H9 (cell line): ENCODE measurements at regions not wholly inside any gene's neighbourhood (a gene's known extent, or its start where the extent isn't known, plus 50 kb on each side); places are given as distances from the start of the nearest gene placed in this dataset.

Source experiments
- DNase-seq: peaks from one replicate; pipeline ENCODE4 v3.0.0-alpha.2; 2017
- H2AFZ ChIP-seq: one replicate; pipeline ENCODE4 v1.6.1; 2013; ENCODE audit warnings: mild to moderate bottlenecking, low read length, control low read depth, moderate library complexity
- H2AK5ac ChIP-seq: 2 replicates; pipeline ENCODE4 v1.6.1; 2013; ENCODE audit warnings: low read length, control low read depth, mixed read lengths; ENCODE audit not compliant: insufficient read length
- H2BK120ac ChIP-seq: one replicate; pipeline ENCODE4 v1.6.1; 2013; ENCODE audit warnings: low read depth, mild to moderate bottlenecking, low read length, control low read depth, inconsistent platforms; ENCODE audit not compliant: poor library complexity, severe bottlenecking
- H2BK12ac ChIP-seq: 2 replicates; pipeline ENCODE4 v1.6.1; 2013; ENCODE audit warnings: low read length, control low read depth, mixed read lengths, low read depth; ENCODE audit not compliant: insufficient read length
- H2BK15ac ChIP-seq: 2 replicates; pipeline ENCODE4 v1.6.1; 2013; ENCODE audit warnings: low read depth, low read length, control low read depth
- H2BK20ac ChIP-seq: one replicate; pipeline ENCODE4 v1.6.1; 2013; ENCODE audit warnings: low read depth, mild to moderate bottlenecking, low read length, control low read depth, inconsistent platforms; ENCODE audit not compliant: poor library complexity, severe bottlenecking
- H2BK5ac ChIP-seq: 2 replicates; pipeline ENCODE4 v1.6.1; 2013; ENCODE audit warnings: low read length, control low read depth, mixed read lengths; ENCODE audit not compliant: insufficient read length
- H3K14ac ChIP-seq: 2 replicates; pipeline ENCODE4 v1.6.1; 2013; ENCODE audit warnings: low read length, control low read depth; ENCODE audit not compliant: insufficient read depth
- H3K18ac ChIP-seq: 2 replicates; pipeline ENCODE4 v1.6.1; 2013; ENCODE audit warnings: low read depth, mild to moderate bottlenecking, mixed read lengths, low read length, control low read depth; ENCODE audit not compliant: insufficient read length
- H3K23ac ChIP-seq: 2 replicates; pipeline ENCODE4 v1.6.1; 2013; ENCODE audit warnings: low read length, control low read depth, mixed read lengths, low read depth; ENCODE audit not compliant: insufficient read length
- H3K23me2 ChIP-seq: 2 replicates; pipeline ENCODE4 v1.6.1; 2013; ENCODE audit warnings: low read depth, mild to moderate bottlenecking, mixed read lengths, low read length, control low read depth; ENCODE audit not compliant: insufficient read length, poor library complexity, severe bottlenecking
- H3K27ac ChIP-seq: 2 replicates; pipeline ENCODE4 v1.5.1; 2013; ENCODE audit warnings: low read length, control low read depth, mixed read lengths, low read depth; ENCODE audit not compliant: insufficient read length
- H3K27me3 ChIP-seq: 2 replicates; pipeline ENCODE4 v1.6.1; 2013; ENCODE audit warnings: low read length, control low read depth, inconsistent platforms; ENCODE audit not compliant: insufficient read depth
- H3K4ac ChIP-seq: 2 replicates; pipeline ENCODE4 v1.6.1; 2013; ENCODE audit warnings: low read depth, mild to moderate bottlenecking, control low read depth, inconsistent platforms, low read length, moderate library complexity
- H3K4me1 ChIP-seq: 2 replicates; pipeline ENCODE4 v1.6.1; 2013; ENCODE audit warnings: low read length, control low read depth, inconsistent platforms; ENCODE audit not compliant: insufficient read depth
- H3K4me2 ChIP-seq: 2 replicates; pipeline ENCODE4 v1.6.1; 2013; ENCODE audit warnings: low read length, control low read depth, mixed read lengths; ENCODE audit not compliant: insufficient read length, insufficient read depth
- H3K56ac ChIP-seq: 2 replicates; pipeline ENCODE4 v1.6.1; 2013; ENCODE audit warnings: low read depth, mild to moderate bottlenecking, mixed read lengths, low read length, control low read depth; ENCODE audit not compliant: insufficient read length
- H3K79me1 ChIP-seq: 2 replicates; pipeline ENCODE4 v1.6.1; 2013; ENCODE audit warnings: low read depth, mild to moderate bottlenecking, moderate library complexity, low read length, control low read depth, inconsistent platforms; ENCODE audit not compliant: insufficient read depth, poor library complexity, severe bottlenecking
- H3K79me2 ChIP-seq: 2 replicates; pipeline ENCODE4 v1.6.1; 2013; ENCODE audit warnings: low read length, control low read depth, inconsistent platforms; ENCODE audit not compliant: insufficient read depth
- H3K9ac ChIP-seq: 2 replicates; pipeline ENCODE4 v1.6.1; 2013; ENCODE audit warnings: low read length, control low read depth, mixed read lengths; ENCODE audit not compliant: insufficient read length; ENCODE audit errors: extremely low read depth
- H3K9me3 ChIP-seq: one replicate; pipeline ENCODE4 v1.6.1; 2013; ENCODE audit warnings: low read depth, low read length, inconsistent platforms; ENCODE audit not compliant: control insufficient read depth
- H3T11ph ChIP-seq: one replicate; pipeline ENCODE4 v1.6.1; 2013; ENCODE audit warnings: mild to moderate bottlenecking, low read length, control low read depth, inconsistent platforms
- H4K20me1 ChIP-seq: one replicate; pipeline ENCODE4 v1.6.1; 2013; ENCODE audit not compliant: control insufficient read depth, insufficient read length, insufficient read depth
- H4K5ac ChIP-seq: 2 replicates; pipeline ENCODE4 v1.6.1; 2013; ENCODE audit warnings: low read depth, mild to moderate bottlenecking, mixed read lengths, low read length, control low read depth; ENCODE audit not compliant: insufficient read length
- H4K8ac ChIP-seq: replicated peaks from 2 replicates; pipeline ENCODE4 v1.6.1; 2013; ENCODE audit warnings: low read length, control low read depth, mixed read lengths, low read depth; ENCODE audit not compliant: insufficient read length
- H4K91ac ChIP-seq: 2 replicates; pipeline ENCODE4 v1.6.1; 2013; ENCODE audit warnings: low read depth, mild to moderate bottlenecking, moderate library complexity, mixed read lengths, low read length, control low read depth; ENCODE audit not compliant: insufficient read length
- H3K27ac Mint-ChIP-seq, 3 experiments: 2 replicates in 2 of 3; 3 replicates in 1 of 3; pipeline ENCODE4 v1.8.0; 2020 to 2021; ENCODE audit warnings: mixed read lengths in 3 of 3, mild to moderate bottlenecking in 1 of 3, moderate library complexity in 1 of 3
- H3K27me3 Mint-ChIP-seq: 2 replicates; pipeline ENCODE4 v1.8.0; 2021; ENCODE audit warnings: low read depth, mild to moderate bottlenecking, moderate library complexity, mixed read lengths
- H3K36me3 Mint-ChIP-seq, 3 experiments: 2 replicates in 2 of 3; 3 replicates in 1 of 3; pipeline ENCODE4 v1.8.0; 2020 to 2021; ENCODE audit warnings: low read depth in 3 of 3, mixed read lengths in 3 of 3; ENCODE audit not compliant: insufficient read depth in 1 of 3
- H3K4me1 Mint-ChIP-seq, 2 experiments: 2 replicates each; pipeline ENCODE4 v1.8.0; 2020; ENCODE audit warnings: mixed read lengths in 2 of 2
- H3K4me3 Mint-ChIP-seq, 2 experiments: 2 replicates in 1 of 2; 3 replicates in 1 of 2; pipeline ENCODE4 v1.8.0; 2020 to 2021; ENCODE audit warnings: mild to moderate bottlenecking in 2 of 2, mixed read lengths in 2 of 2, moderate library complexity in 1 of 2
- H3K9me3 Mint-ChIP-seq, 2 experiments: 2 replicates in 1 of 2; 3 replicates in 1 of 2; pipeline ENCODE4 v1.8.0; 2020; ENCODE audit warnings: mild to moderate bottlenecking in 2 of 2, mixed read lengths in 2 of 2, moderate library complexity in 1 of 2
- CTCF ChIP-seq: fragments of 200-600 bp; sonication (generic); conservative IDR thresholded peaks from 3 replicates; pipeline ENCODE4 v1.8.0; 2021; ENCODE audit warnings: antibody characterized with exemption, mild to moderate bottlenecking
- WGBS: extraction: QIAGEN DNeasy Blood & Tissue Kit; methylation state at CpG from one replicate; pipeline ENCODE4 v1.1.7; 2013; ENCODE audit warnings: missing lambda C conversion rate, low lambda C conversion rate, mixed read lengths; ENCODE audit not compliant: insufficient read length; ENCODE audit errors: extremely low coverage; 5-methylcytosine and 5-hydroxymethylcytosine counted together

GRCh38 chr1:221458447-221459156 lies 283.3 kb downstream of the DUSP10 start:
- H3K4ac ChIP-seq = no peak overlapping the region
- no peak overlapping the region for H3K4me3 Mint-ChIP-seq

More at GRCh38 chr1:221458447-221459156, 283.3 kb downstream of the DUSP10 start:
- H3K18ac ChIP-seq = no peak overlapping the region
- H4K5ac ChIP-seq = no peak overlapping the region
- no peaks in the 10 kb centered on the region for H4K20me1 ChIP-seq
- H3K27me3 Mint-ChIP-seq = no peaks in the 10 kb centered on the region
- no peak overlapping the region for H3K23ac ChIP-seq
- no peaks in the 10 kb centered on the region for H3K23me2 ChIP-seq
- no peak overlapping the region for H2AFZ ChIP-seq
- TF ChIP-seq CTCF = no peak
- no peak for DNase-seq
- no peak overlapping the region for H3K9ac ChIP-seq
- peaks cover 4% of the 10 kb centered on the region in 2 experiments; a peak in 3 of 4 replicates for H3K4me1 Mint-ChIP-seq
- H2AK5ac ChIP-seq = no peak overlapping the region
- no peaks in the 10 kb centered on the region for H3K79me2 ChIP-seq
- H3K4me1 ChIP-seq = no peaks in the 10 kb centered on the region
- H2BK120ac ChIP-seq = no peak overlapping the region
- H4K91ac ChIP-seq = no peak overlapping the region
- H2BK12ac ChIP-seq = no peak overlapping the region
- H3K14ac ChIP-seq = no peak overlapping the region
- H3K4me2 ChIP-seq = no peak overlapping the region
- H2BK20ac ChIP-seq = no peak overlapping the region
- H2BK15ac ChIP-seq = no peak overlapping the region
- no peak overlapping the region for H3K27ac ChIP-seq
- peaks cover 0 to 3% of the 10 kb centered on the region in 2 experiments; a peak in 2 of 5 replicates for H3K9me3 Mint-ChIP-seq
- H3T11ph ChIP-seq = no peak overlapping the region
- no peaks in the 10 kb centered on the region for H3K79me1 ChIP-seq
- H3K56ac ChIP-seq = no peak overlapping the region
- H2BK5ac ChIP-seq = no peak overlapping the region
- no peak overlapping the region for H4K8ac ChIP-seq
- H3K36me3 Mint-ChIP-seq = no peaks in the 10 kb centered on the region; a peak in 1 of 7 replicates
- no peaks in the 10 kb centered on the region for H3K9me3 ChIP-seq
- H3K27me3 ChIP-seq = no peaks in the 10 kb centered on the region
- WGBS = no CpG with 5 or more reads among the region's 5 CpGs
- no peak overlapping the region for H3K27ac Mint-ChIP-seq
